ENCODE measurements at regions not wholly inside any gene's neighbourhood (a gene's known extent, or its start where the extent isn't known, plus 50 kb on each side); places are given as distances from the start of the nearest gene placed in this dataset.

DNA sequence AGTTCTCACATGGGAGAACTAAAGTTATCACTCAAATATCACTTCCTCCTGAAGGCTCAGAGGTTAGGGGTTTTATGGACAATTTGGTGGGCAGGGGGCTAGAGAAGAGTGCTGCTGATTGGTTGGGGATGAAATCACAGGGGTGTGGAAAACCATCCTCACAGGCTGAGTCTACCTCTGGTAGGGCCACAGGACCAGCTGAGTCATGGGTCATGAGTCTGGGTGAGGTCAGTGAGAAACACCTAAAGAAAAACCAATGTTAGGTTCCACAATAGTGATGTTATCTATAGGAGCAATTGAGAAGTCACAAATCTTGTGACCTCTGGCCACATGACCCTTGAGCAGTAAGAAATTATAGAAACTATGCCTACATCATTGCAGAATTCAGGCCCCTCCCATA, 203.3 kb upstream of the TARS1 start:
- in situ Hi-C loops (cut with HindIII; ENCODE audit: low sequenced_read_pairs) = no loop called here
- no peak for DNase-seq (ENCODE audit: low read depth)
- H3K4me3 ChIP-seq (ENCODE audit: low read depth, low read length) = no peak overlapping the region
- TF ChIP-seq CTCF (IDR thresholded peaks at IDR 0.05; ENCODE audit: low read depth, low read length, missing control alignments) = no peak

DNA sequence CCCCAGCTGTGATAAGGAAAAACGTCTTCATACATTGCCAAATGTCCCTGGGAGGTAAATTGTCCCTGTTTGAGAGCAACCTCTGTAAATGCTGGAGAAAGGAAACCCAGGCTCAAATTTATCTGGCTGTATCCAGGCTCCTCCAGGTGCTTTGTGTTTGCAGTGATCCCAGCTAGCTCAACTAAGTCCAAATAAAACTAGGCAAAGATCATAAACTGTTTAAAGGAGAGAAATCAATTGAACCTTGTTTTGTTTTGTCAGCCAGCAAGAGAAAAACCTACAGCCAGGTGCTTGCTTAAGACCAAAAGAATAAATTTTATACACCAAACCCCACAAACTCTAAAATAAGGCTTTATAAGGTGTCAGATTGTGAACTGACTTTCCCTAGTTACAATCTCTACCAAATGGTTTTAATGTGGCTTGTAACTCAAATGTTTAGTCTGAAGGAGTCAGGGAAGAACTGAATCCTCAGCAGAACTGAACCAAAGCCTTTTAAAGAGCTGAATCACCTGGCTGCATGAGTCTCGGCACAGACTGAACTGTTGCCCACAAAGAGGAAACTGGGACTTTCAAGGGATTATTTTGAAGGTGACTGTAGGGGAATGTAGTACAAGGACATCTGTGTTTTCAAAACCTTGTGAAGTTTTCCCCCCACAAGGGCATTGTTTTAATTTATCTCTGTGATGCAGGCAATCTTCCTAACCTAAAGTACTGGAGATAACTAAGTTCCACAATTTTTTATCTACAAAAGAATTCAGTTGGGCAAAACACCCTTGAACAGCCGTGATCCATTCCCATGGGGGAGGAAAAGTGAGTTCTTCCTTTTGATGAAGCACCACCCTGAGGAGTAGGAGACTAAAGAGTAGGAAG, 201.7 kb upstream of the TARS1 start:
- TF ChIP-seq CTCF (IDR thresholded peaks at IDR 0.05; ENCODE audit: low read depth, low read length, missing control alignments) = no peak
- in situ Hi-C loops (cut with HindIII; ENCODE audit: low sequenced_read_pairs) = no loop called here
- DNase-seq (ENCODE audit: low read depth) = no peak
- no peak overlapping the region for H3K4me3 ChIP-seq (ENCODE audit: low read depth, low read length)

GRCh38 chr5:33240558-33240957, 200.2 kb upstream of the TARS1 start:
- in situ Hi-C loops (cut with HindIII; ENCODE audit: low sequenced_read_pairs) = no loop called here
- DNase-seq (ENCODE audit: low read depth) = no peak
- TF ChIP-seq CTCF (IDR thresholded peaks at IDR 0.05; ENCODE audit: low read depth, low read length, missing control alignments) = no peak
- no peak overlapping the region for H3K4me3 ChIP-seq (ENCODE audit: low read depth, low read length)

- in situ Hi-C loops (cut with HindIII; ENCODE audit: low sequenced_read_pairs) = no loop called here
- TF ChIP-seq CTCF (IDR thresholded peaks at IDR 0.05; ENCODE audit: low read depth, low read length, missing control alignments) = no peak
- DNase-seq (ENCODE audit: low read depth) = no peak
- H3K4me3 ChIP-seq (ENCODE audit: low read depth, low read length) = no peak overlapping the region
Measured at GRCh38 chr5:33241802-33242201, 199.0 kb upstream of the TARS1 start.

GRCh38 chr5:33242277-33242676, 198.5 kb upstream of the TARS1 start:
- no peak overlapping the region for H3K4me3 ChIP-seq (ENCODE audit: low read depth, low read length)
- no peak for DNase-seq (ENCODE audit: low read depth)
- TF ChIP-seq CTCF (IDR thresholded peaks at IDR 0.05; ENCODE audit: low read depth, low read length, missing control alignments) = no peak
- in situ Hi-C loops (cut with HindIII; ENCODE audit: low sequenced_read_pairs) = no loop called here

DNA sequence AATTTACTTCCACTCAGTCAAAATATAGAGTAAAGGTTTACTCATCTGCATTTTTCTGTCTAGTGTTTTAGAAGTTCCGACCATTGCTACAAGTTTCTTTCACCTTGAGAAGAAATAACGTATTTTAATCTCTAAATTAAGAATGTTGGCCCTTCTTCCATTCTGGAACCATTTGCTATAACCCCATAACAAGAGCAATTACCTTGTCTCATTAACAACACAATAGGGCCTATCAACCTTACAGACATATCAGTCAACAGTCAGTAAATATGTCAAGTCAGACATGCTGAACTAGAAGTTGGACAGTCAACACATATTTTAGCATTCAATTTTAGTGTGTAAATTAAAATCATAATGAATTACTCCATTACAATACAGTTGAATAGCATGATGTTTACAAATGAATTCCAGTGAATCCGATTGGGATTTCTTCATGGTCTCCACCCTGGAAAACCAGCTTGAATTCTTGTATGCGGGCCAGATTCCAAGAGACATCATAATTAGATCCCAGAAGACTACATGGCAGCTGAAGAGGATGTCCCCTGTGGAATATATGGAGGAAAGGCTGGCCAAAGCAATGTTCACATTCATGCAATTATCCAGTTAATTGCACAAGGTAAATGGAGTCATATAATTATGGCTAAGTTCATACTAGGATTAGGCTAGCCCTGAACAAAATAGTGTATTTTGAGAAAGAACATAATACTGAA, 196.2 kb upstream of the TARS1 start:
- DNase-seq (ENCODE audit: low read depth) = no peak
- no peak overlapping the region for H3K4me3 ChIP-seq (ENCODE audit: low read depth, low read length)
- no peak for TF ChIP-seq CTCF (IDR thresholded peaks at IDR 0.05; ENCODE audit: low read depth, low read length, missing control alignments)
- in situ Hi-C loops (cut with HindIII; ENCODE audit: low sequenced_read_pairs) = no loop called here

Data from astrocyte of the cerebellum (primary cell).